IPS-15b (cell line): ENCODE measurements at regions not wholly inside any gene's neighbourhood (a gene's known extent, or its start where the extent isn't known, plus 50 kb on each side); places are given as distances from the start of the nearest gene placed in this dataset.

Experiments
- H3K27me3 ChIP-seq: one replicate; pipeline ENCODE4 v1.6.1; 2013; ENCODE audit warnings: low read length; ENCODE audit not compliant: control insufficient read depth, insufficient read depth
- H3K36me3 ChIP-seq: one replicate; pipeline ENCODE4 v1.6.1; 2013; ENCODE audit warnings: low read length; ENCODE audit not compliant: control insufficient read depth, insufficient read depth
- H3K4me1 ChIP-seq: one replicate; pipeline ENCODE4 v1.6.1; 2013; ENCODE audit warnings: mild to moderate bottlenecking, low read length; ENCODE audit not compliant: control insufficient read depth, insufficient read depth
- H3K4me3 ChIP-seq: one replicate; pipeline ENCODE4 v1.5.1; 2013; ENCODE audit warnings: low read depth, low read length
- H3K9ac ChIP-seq: one replicate; pipeline ENCODE4 v1.6.1; 2013; ENCODE audit warnings: low read depth, mild to moderate bottlenecking, low read length
- H3K9me3 ChIP-seq: one replicate; pipeline ENCODE4 v1.6.1; 2013; ENCODE audit warnings: mild to moderate bottlenecking, low read length; ENCODE audit not compliant: control insufficient read depth, insufficient read depth

DNA sequence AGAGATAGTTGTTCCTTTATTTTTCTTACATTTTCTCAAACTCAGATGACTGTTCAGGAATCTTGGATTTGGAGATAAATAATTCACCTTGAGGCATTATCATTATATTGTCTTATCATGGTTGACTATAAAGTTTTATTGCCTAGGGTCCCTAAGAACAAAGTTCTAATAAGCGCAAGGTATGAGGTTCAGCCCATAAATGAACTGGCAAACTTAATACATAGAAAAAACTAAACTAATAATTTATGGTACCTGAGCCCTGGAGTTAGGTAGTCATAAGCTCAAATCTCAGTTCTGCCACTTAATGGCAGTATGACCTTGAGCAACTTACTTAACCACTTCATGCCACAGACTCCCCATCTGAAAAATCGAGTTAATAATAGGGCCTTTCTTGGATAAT lies 334.0 kb upstream of the PBX1 start:
- H3K4me3 ChIP-seq, result no peak overlapping the region
- H3K9ac ChIP-seq, result no peak overlapping the region
- H3K36me3 ChIP-seq, result no peaks in the 10 kb centered on the region
- H3K4me1 ChIP-seq, result peaks cover 14% of the 10 kb centered on the region
- no peaks in the 10 kb centered on the region for H3K27me3 ChIP-seq
- H3K9me3 ChIP-seq, result no peaks in the 10 kb centered on the region

DNA sequence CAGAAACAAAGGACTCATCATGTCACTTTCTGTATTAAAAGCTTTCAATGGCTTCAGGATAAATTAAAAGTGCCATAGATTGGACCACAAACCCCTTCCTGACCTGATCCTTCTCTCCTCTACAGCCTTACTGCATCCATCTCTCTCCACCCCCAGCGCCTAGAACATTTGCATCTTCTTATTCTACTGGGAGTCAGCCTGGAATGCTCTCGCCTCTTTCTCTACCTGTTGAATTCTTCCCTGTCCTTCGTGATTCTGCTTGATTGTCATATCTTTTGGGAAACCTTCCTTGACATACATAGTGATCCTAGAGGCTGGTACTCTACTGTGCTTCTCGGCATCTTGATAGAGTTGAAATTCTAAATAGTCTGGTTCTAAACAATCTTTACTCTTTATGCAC lies 332.0 kb upstream of the PBX1 start:
- no peaks in the 10 kb centered on the region for H3K9me3 ChIP-seq
- H3K4me3 ChIP-seq, result no peak overlapping the region
- H3K4me1 ChIP-seq, result peaks cover 14% of the 10 kb centered on the region
- H3K36me3 ChIP-seq, result no peaks in the 10 kb centered on the region
- H3K27me3 ChIP-seq, result no peaks in the 10 kb centered on the region
- no peak overlapping the region for H3K9ac ChIP-seq

DNA sequence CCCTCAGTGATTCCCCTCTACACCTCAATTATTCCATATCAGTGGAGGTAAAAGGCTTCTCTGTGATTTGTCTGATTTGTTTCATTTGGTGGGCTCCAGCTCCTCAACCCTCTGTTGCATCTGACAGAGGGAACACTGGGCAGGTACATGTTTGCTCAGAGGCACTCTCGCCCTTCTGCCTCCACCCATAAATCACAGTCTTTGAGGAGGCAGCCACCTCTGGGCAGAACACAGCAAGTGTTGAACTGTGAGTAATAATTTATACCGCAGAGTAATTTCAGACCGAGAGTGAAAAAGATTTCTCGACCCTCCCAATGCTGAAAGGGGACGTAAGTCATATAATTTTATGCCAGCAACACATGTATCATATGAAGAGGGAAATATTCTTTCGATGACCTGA lies 330.1 kb upstream of the PBX1 start:
- H3K27me3 ChIP-seq, result no peaks in the 10 kb centered on the region
- no peaks in the 10 kb centered on the region for H3K9me3 ChIP-seq
- no peaks in the 10 kb centered on the region for H3K36me3 ChIP-seq
- no peak overlapping the region for H3K4me3 ChIP-seq
- no peak overlapping the region for H3K9ac ChIP-seq
- H3K4me1 ChIP-seq, result peaks cover 14% of the 10 kb centered on the region

DNA sequence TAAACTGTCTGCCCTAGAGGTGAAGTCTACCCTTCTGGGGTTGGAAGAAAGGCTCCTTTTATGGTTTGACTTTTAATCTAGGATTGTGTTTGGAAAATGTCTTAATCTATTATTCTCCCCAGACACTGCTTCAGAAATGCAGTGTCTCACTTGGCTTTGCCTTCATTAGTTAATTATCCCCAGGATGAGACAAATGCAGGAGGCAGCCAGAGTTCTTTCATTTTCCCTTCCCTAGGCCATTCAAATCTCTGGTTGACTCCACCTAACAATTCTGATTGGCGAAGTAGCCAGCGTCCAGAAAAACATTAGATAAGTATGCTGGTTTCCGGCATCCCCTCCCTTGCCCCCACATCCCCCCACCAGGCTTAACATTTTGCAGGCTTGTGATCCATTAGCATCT lies 325.8 kb upstream of the PBX1 start:
- Histone ChIP-seq H3K27me3 (no peaks in the 10 kb centered on the region), H3K9ac (no peak overlapping the region), H3K36me3 (no peaks in the 10 kb centered on the region), H3K4me3 (no peak overlapping the region), H3K4me1 (peaks cover under 1% of the 10 kb centered on the region), H3K9me3 (no peaks in the 10 kb centered on the region)

DNA sequence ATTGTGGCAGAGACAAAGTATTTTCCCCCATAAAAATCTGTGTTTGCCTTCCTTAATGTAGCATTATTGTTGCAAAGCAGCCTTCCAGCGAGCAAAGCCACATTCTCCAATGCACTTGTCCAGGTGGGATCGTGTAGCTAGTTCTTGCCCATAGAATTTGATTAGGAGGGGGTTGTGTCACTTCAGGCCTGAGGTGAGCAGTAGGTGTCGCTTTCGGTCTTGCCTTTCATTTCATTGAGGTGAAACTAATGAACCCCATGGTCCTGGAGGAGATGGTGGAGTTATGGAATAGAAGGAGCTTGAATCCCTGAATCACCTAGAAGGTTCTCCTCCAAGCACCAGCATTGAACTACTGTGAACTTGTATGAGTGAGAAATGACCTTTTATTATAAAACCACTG lies 318.9 kb upstream of the PBX1 start:
- Histone ChIP-seq H3K36me3 (no peaks in the 10 kb centered on the region), H3K27me3 (no peaks in the 10 kb centered on the region), H3K9me3 (no peaks in the 10 kb centered on the region), H3K9ac (no peak overlapping the region), H3K4me1 (no peaks in the 10 kb centered on the region), H3K4me3 (no peak overlapping the region)

DNA sequence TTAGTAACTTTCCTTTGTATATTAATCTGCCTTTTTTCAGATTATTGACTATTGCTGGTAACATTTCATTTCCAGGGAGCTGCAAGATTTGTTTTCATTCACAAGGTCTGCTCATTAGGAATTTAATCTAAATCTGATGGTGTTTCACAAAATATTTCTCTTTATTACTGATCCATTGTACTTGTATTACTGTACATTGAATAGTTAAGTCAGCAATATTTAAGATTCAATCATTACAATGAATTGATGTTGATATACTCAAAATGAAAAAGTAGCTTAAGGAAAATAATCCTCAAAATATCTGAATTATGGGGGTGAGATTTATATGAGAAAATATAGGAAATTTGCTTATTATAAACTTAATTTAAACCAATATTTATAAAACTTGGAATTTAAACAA lies 308.6 kb upstream of the PBX1 start:
- H3K9ac ChIP-seq, result no peak overlapping the region
- H3K4me3 ChIP-seq, result no peak overlapping the region
- no peaks in the 10 kb centered on the region for H3K9me3 ChIP-seq
- H3K27me3 ChIP-seq, result no peaks in the 10 kb centered on the region
- H3K36me3 ChIP-seq, result no peaks in the 10 kb centered on the region
- H3K4me1 ChIP-seq, result no peaks in the 10 kb centered on the region

DNA sequence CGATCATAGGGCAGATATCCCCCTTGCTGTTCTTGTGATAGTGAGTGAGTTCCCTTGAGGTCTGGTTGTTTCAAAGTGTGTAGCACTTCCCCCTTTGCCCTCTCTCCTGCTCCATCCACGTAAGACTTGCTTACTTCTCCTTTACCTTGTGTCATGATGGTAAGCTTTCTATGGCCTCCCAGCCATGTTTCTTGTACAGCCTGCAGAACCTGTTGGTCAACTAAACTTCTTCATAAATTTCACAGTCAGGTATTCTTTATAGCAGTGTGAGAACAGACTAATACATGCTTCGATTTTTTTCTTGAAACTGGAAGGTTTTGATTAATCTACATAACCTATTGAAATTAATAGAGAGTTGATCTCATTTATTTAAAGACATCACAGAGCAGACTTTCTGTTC lies 302.5 kb upstream of the PBX1 start:
- Histone ChIP-seq H3K4me3 (no peak overlapping the region), H3K9ac (no peak overlapping the region), H3K36me3 (no peaks in the 10 kb centered on the region), H3K9me3 (peaks cover 3% of the 10 kb centered on the region), H3K4me1 (no peaks in the 10 kb centered on the region), H3K27me3 (no peaks in the 10 kb centered on the region)

DNA sequence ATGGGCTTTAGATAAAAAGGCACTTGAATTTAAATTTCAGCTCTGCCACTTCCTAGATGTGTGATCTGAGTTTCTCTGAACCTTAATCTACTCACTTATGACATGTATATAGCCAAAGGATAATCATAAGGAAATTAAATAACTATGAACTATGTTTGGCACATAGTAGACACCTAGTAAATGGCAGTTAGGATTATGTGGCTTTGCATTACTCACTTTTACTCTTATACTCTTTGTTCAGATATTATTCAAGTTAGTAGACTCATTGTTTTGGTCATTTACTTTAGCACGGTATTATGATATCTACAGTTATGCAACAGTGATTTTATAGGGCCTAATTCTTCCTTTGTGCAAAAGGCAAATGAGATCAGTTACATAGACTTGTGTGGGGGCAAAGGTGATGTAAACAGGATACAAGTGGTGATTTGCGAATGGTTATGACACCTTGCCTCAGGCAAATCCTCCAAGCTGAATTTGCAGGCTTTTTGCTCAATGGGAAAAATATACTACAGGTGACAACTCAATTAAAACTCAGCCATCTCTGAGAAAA lies 297.2 kb upstream of the PBX1 start:
- Histone ChIP-seq H3K27me3 (no peaks in the 10 kb centered on the region), H3K36me3 (no peaks in the 10 kb centered on the region), H3K9me3 (no peaks in the 10 kb centered on the region), H3K4me3 (no peak overlapping the region), H3K4me1 (no peaks in the 10 kb centered on the region), H3K9ac (no peak overlapping the region)

DNA sequence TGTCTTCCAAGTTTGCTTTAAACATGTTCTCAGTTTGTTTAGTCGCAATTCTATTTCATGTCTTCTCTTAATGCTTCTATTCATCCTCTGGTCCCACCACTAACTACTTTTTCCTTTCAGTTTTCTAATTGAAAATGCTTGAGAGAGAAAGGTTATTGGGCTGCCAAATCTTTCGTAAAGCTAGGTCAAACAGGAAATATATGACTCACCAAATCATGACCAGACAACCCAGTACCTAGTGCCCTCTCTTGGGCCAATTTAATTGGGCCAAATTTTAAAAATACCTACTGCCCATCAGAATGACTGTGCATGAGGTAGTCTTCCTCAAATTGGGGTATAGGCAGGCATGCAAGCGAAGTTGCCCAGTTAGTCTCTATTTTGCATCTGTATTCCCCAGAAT lies 295.4 kb upstream of the PBX1 start:
- Histone ChIP-seq H3K9ac (no peak overlapping the region), H3K4me3 (no peak overlapping the region), H3K9me3 (no peaks in the 10 kb centered on the region)

DNA sequence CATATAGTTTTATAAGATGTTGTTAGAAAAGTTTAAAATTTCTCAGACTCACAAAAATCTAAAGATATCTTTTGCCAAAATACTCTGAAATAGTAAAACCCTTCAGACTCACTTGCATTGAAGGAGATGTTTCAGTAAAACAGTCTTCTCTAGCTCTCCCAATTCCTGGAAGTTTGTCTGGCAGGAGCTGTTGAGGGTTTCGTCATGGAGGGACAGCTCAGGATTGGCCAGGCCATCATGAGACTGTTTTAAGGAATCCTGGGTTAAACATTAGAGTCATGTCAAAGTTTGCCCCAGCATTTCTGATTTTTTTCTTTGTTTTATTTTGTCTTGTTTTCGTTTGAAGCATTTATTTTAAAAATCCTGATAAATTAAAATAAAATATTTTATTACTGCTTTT lies 293.8 kb upstream of the PBX1 start:
- Histone ChIP-seq H3K9ac (no peak overlapping the region), H3K36me3 (no peaks in the 10 kb centered on the region), H3K4me1 (no peaks in the 10 kb centered on the region), H3K4me3 (no peak overlapping the region), H3K9me3 (no peaks in the 10 kb centered on the region), H3K27me3 (no peaks in the 10 kb centered on the region)

More for the DNA sequence above, 295.4 kb upstream of the PBX1 start:
- Histone ChIP-seq H3K36me3 (no peaks in the 10 kb centered on the region), H3K4me1 (no peaks in the 10 kb centered on the region), H3K27me3 (no peaks in the 10 kb centered on the region)

DNA sequence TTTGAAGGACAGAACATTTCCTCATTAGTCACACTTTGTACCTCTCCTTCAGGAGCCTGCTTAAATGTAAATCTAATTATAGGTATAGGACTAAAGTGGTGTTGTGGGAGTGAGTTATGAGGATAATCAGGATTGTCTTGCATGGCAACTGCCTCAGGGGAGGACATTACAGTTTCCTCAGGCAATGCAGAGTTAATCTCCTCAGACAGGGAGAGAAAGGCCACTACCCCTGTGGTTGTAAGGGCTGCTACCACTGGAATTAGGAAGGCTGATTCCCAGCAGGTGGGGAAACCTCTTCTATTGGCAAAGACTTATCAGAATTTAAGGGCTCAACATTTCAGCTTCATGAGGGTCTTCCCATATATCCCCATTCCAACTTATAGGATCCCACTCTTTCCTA lies 286.8 kb upstream of the PBX1 start:
- Histone ChIP-seq H3K9me3 (no peaks in the 10 kb centered on the region), H3K36me3 (no peaks in the 10 kb centered on the region), H3K9ac (no peak overlapping the region), H3K4me1 (no peaks in the 10 kb centered on the region), H3K27me3 (no peaks in the 10 kb centered on the region), H3K4me3 (no peak overlapping the region)

DNA sequence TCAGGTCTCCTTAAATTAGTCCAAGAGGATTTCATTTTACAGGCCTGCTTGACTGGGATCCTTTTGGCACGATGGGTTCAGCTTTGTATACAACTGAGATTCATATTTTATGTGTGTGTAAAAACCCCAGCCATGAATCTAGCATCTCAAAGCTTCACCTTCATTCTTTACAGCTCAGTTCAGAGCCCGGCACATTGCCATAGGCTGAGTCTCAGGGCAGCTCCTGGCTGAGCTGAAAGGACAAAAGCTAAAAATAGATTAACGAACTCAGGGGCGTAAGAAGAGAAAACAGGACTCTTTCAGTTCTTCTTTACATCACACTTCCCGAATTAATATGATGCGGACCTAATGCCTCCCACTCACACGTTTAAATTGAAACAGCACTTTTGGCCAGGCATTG lies 262.8 kb upstream of the PBX1 start:
- Histone ChIP-seq H3K4me3 (no peak overlapping the region), H3K9ac (no peak overlapping the region), H3K9me3 (no peaks in the 10 kb centered on the region), H3K4me1 (peaks cover 8% of the 10 kb centered on the region), H3K36me3 (no peaks in the 10 kb centered on the region), H3K27me3 (peaks cover 58% of the 10 kb centered on the region)

DNA sequence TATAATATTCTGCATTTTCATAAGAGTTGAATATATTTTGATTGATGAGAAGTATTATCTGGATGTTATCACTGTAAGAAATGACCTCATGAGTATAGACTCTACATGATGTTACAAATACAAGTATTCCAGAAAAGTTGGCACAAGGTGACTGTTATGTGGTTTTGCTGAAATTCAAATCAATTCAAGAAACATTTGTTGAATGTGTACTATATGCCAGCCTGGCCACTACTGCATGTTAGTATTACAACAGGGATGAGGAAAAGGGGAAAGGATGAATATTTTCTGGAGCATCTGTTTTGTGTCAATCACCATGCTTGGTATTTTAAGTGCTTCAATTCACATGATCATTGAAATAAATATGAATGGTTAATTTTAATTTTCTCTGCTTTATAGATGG lies 250.9 kb upstream of the PBX1 start:
- no peaks in the 10 kb centered on the region for H3K4me1 ChIP-seq
- H3K27me3 ChIP-seq, result peaks cover 11% of the 10 kb centered on the region
- H3K36me3 ChIP-seq, result no peaks in the 10 kb centered on the region
- no peaks in the 10 kb centered on the region for H3K9me3 ChIP-seq
- H3K4me3 ChIP-seq, result no peak overlapping the region
- H3K9ac ChIP-seq, result no peak overlapping the region
